ENCODE measurements at regions not wholly inside any gene's neighbourhood (a gene's known extent, or its start where the extent isn't known, plus 50 kb on each side); places are given as distances from the start of the nearest gene placed in this dataset.
"Not testable (repeated sequence)": the region's sequence is repeated elsewhere in the genome, so short reads cannot be mapped to it uniquely, and the experiment has no call there.

GRCh38 chr3:80978216-80978969, 783.1 kb downstream of the GBE1 start:
- no peak for DNase-seq (ENCODE audit: low read depth in 2 of 2)

GRCh38 chr3:80970292-80970691, 791.2 kb downstream of the GBE1 start:
- no peak for DNase-seq (ENCODE audit: low read depth in 2 of 2)

GRCh38 chr3:80929576-80929975, 831.9 kb downstream of the GBE1 start:
- DNase-seq (ENCODE audit: low read depth in 2 of 2) = no peak

GRCh38 chr3:80914854-80915253, 846.6 kb downstream of the GBE1 start:
- DNase-seq (ENCODE audit: low read depth in 2 of 2) = no peak

GRCh38 chr3:80898211-80898610, 863.2 kb downstream of the GBE1 start:
- DNase-seq (ENCODE audit: low read depth in 2 of 2) = no peak

GRCh38 chr3:80897005-80897404, 864.4 kb downstream of the GBE1 start:
- not testable (repeated sequence) for DNase-seq (ENCODE audit: low read depth in 2 of 2)

GRCh38 chr3:80890571-80890970, 870.9 kb downstream of the GBE1 start:
- DNase-seq (ENCODE audit: low read depth in 2 of 2) = no peak

- no peak for DNase-seq (ENCODE audit: low read depth in 2 of 2)
Measured at GRCh38 chr3:80889535-80889934, 871.9 kb downstream of the GBE1 start.

GRCh38 chr3:80870476-80871041, 890.9 kb downstream of the GBE1 start:
- DNase-seq (ENCODE audit: low read depth in 2 of 2) = no peak

- DNase-seq (ENCODE audit: low read depth in 2 of 2) = no peak
Measured at GRCh38 chr3:80855482-80855881, 906.0 kb downstream of the GBE1 start.

GRCh38 chr3:80836395-80836794, 925.0 kb downstream of the GBE1 start:
- DNase-seq (ENCODE audit: low read depth in 2 of 2) = no peak

GRCh38 chr3:80807577-80807976, 953.9 kb downstream of the GBE1 start:
- no peak for DNase-seq (ENCODE audit: low read depth in 2 of 2)

- no peak for DNase-seq (ENCODE audit: low read depth in 2 of 2)
Measured at GRCh38 chr3:80806673-80807072, 954.8 kb downstream of the GBE1 start.

GRCh38 chr3:80788914-80789313, 972.5 kb downstream of the GBE1 start:
- DNase-seq (ENCODE audit: low read depth in 2 of 2) = no peak

GRCh38 chr3:80785875-80786274, 975.6 kb downstream of the GBE1 start:
- DNase-seq (ENCODE audit: low read depth in 2 of 2) = no peak

- DNase-seq (ENCODE audit: low read depth in 2 of 2) = no peak
Measured at GRCh38 chr3:80785475-80785874, 976.0 kb downstream of the GBE1 start.

- no peak for DNase-seq (ENCODE audit: low read depth in 2 of 2)
Measured at GRCh38 chr3:80771085-80771484, 990.4 kb downstream of the GBE1 start.

GRCh38 chr3:80770106-80771074, 991.1 kb downstream of the GBE1 start:
- no peak for DNase-seq (ENCODE audit: low read depth in 2 of 2)

- DNase-seq (ENCODE audit: low read depth in 2 of 2) = no peak
Measured at GRCh38 chr3:80769683-80770082, 991.8 kb downstream of the GBE1 start.

- DNase-seq (ENCODE audit: low read depth in 2 of 2) = no peak
Measured at GRCh38 chr3:80767604-80768003, 993.8 kb downstream of the GBE1 start.

- no peak for DNase-seq (ENCODE audit: low read depth in 2 of 2)
Measured at GRCh38 chr3:80754969-80755368, 987.2 kb upstream of the ROBO1 start.

- DNase-seq (ENCODE audit: low read depth in 2 of 2) = no peak
Measured at GRCh38 chr3:80753021-80753420, 985.2 kb upstream of the ROBO1 start.

GRCh38 chr3:80750637-80751036, 982.8 kb upstream of the ROBO1 start:
- DNase-seq (ENCODE audit: low read depth in 2 of 2) = no peak
